ENCODE measurements at regions not wholly inside any gene's neighbourhood (a gene's known extent, or its start where the extent isn't known, plus 50 kb on each side); places are given as distances from the start of the nearest gene placed in this dataset.

GRCh38 chr6:163964789-163965188 lies 550.3 kb downstream of the QKI start:
- intact Hi-C loops (cut with DNase I): no loop called here
- Histone ChIP-seq H3K4me1 (replicated peaks) (no peaks in the 10 kb centered on the region), H3K27me3 (replicated peaks; ENCODE audit: insufficient read depth) (no peaks in the 10 kb centered on the region), H3K36me3 (no peaks in the 10 kb centered on the region), H3K27ac (no peak overlapping the region), H3K9me3 (no peaks in the 10 kb centered on the region), H3K4me3 (no peak overlapping the region)
- no peak for DNase-seq (ENCODE audit: low spot score)
- WGBS: 61% methylated on average over 6 of the region's 6 CpGs
- TF ChIP-seq POLR2A (IDR thresholded peaks at IDR 0.05): no peak
- no peak for TF ChIP-seq POLR2AphosphoS5 (IDR thresholded peaks at IDR 0.05)
- no peak for TF ChIP-seq CTCF (IDR thresholded peaks at IDR 0.05)

GRCh38 chr6:163963205-163964120 lies 548.9 kb downstream of the QKI start:
- Histone ChIP-seq H3K27me3 (replicated peaks; ENCODE audit: insufficient read depth) (no peaks in the 10 kb centered on the region), H3K4me1 (replicated peaks) (no peaks in the 10 kb centered on the region), H3K4me3 (no peak overlapping the region), H3K36me3 (no peaks in the 10 kb centered on the region), H3K27ac (no peak overlapping the region), H3K9me3 (no peaks in the 10 kb centered on the region)
- 90% methylated on average over 23 of the region's 23 CpGs for WGBS
- no peak for TF ChIP-seq POLR2AphosphoS5 (IDR thresholded peaks at IDR 0.05)
- no peak for TF ChIP-seq POLR2A (IDR thresholded peaks at IDR 0.05)
- no peak for TF ChIP-seq CTCF (IDR thresholded peaks at IDR 0.05)
- no peak for DNase-seq (ENCODE audit: low spot score)
- intact Hi-C loops (cut with DNase I): no loop called here

GRCh38 chr6:163962627-163963117 lies 548.2 kb downstream of the QKI start:
- TF ChIP-seq POLR2AphosphoS5 (IDR thresholded peaks at IDR 0.05) (no peak), POLR2A (IDR thresholded peaks at IDR 0.05) (no peak), CTCF (IDR thresholded peaks at IDR 0.05) (no peak)
- intact Hi-C loops (cut with DNase I): no loop called here

GRCh38 chr6:163960128-163960527 lies 545.6 kb downstream of the QKI start:
- TF ChIP-seq POLR2A (IDR thresholded peaks at IDR 0.05): no peak
- TF ChIP-seq CTCF (IDR thresholded peaks at IDR 0.05): no peak
- no peak for TF ChIP-seq POLR2AphosphoS5 (IDR thresholded peaks at IDR 0.05)
- WGBS: 81% methylated on average over 10 of the region's 10 CpGs
- intact Hi-C loops (cut with DNase I): no loop called here
- no peaks in the 10 kb centered on the region for H3K27me3 ChIP-seq (replicated peaks; ENCODE audit: insufficient read depth)
- no peak overlapping the region for H3K4me3 ChIP-seq
- H3K4me1 ChIP-seq (replicated peaks): no peaks in the 10 kb centered on the region
- DNase-seq (ENCODE audit: low spot score): no peak
- H3K27ac ChIP-seq: no peak overlapping the region
- no peaks in the 10 kb centered on the region for H3K36me3 ChIP-seq
- H3K9me3 ChIP-seq: no peaks in the 10 kb centered on the region

More at GRCh38 chr6:163962627-163963117, 548.2 kb downstream of the QKI start:
- 93% methylated on average over 13 of the region's 13 CpGs for WGBS
- H3K27ac ChIP-seq: no peak overlapping the region
- H3K9me3 ChIP-seq: no peaks in the 10 kb centered on the region
- no peak for DNase-seq (ENCODE audit: low spot score)
- no peaks in the 10 kb centered on the region for H3K27me3 ChIP-seq (replicated peaks; ENCODE audit: insufficient read depth)
- H3K4me1 ChIP-seq (replicated peaks): no peaks in the 10 kb centered on the region
- no peaks in the 10 kb centered on the region for H3K36me3 ChIP-seq
- H3K4me3 ChIP-seq: no peak overlapping the region
